ENCODE measurements at regions not wholly inside any gene's neighbourhood (a gene's known extent, or its start where the extent isn't known, plus 50 kb on each side); places are given as distances from the start of the nearest gene placed in this dataset.

DNA sequence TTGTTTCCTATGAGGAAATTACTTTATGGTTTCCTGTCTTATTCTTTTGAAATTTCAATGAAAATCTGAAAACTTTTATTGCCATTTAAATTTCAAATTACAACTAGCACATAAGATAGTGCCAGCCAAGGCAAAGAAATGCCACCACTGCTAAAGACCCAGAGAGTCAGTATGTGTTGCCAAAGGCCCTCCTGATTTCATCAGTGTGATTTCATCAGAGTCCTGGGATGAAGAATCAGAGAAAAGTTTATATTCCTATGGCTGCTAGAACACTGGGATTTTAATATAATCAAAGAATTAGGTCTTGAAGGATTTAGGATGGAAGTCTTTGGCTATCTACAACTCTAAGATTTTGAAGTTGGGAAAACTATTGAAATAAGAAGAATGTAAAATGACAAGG is 434.2 kb upstream of the CCDC54 start:
- no peak for TF ChIP-seq ZFP30 (CRISPR knock-in tag; IDR thresholded peaks at IDR 0.05)
- TF ChIP-seq, protein P1, sequence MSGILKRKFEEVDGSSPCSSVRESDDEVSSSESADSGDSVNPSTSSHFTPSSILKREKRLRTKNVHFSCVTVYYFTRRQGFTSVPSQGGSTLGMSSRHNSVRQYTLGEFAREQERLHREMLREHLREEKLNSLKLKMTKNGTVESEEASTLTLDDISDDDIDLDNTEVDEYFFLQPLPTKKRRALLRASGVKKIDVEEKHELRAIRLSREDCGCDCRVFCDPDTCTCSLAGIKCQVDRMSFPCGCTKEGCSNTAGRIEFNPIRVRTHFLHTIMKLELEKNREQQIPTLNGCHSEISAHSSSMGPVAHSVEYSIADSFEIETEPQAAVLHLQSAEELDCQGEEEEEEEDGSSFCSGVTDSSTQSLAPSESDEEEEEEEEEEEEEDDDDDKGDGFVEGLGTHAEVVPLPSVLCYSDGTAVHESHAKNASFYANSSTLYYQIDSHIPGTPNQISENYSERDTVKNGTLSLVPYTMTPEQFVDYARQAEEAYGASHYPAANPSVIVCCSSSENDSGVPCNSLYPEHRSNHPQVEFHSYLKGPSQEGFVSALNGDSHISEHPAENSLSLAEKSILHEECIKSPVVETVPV (CRISPR knock-in tag; IDR thresholded peaks at IDR 0.05), result no peak
- TF ChIP-seq, protein P2, sequence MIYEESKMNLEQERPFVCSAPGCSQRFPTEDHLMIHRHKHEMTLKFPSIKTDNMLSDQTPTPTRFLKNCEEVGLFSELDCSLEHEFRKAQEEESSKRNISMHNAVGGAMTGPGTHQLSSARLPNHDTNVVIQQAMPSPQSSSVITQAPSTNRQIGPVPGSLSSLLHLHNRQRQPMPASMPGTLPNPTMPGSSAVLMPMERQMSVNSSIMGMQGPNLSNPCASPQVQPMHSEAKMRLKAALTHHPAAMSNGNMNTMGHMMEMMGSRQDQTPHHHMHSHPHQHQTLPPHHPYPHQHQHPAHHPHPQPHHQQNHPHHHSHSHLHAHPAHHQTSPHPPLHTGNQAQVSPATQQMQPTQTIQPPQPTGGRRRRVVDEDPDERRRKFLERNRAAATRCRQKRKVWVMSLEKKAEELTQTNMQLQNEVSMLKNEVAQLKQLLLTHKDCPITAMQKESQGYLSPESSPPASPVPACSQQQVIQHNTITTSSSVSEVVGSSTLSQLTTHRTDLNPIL (CRISPR knock-in tag; IDR thresholded peaks at IDR 0.05; ENCODE audit: low read depth), result no peak
- TF ChIP-seq RARB (CRISPR knock-in tag; IDR thresholded peaks at IDR 0.05), result no peak
- TF ChIP-seq, protein P3, sequence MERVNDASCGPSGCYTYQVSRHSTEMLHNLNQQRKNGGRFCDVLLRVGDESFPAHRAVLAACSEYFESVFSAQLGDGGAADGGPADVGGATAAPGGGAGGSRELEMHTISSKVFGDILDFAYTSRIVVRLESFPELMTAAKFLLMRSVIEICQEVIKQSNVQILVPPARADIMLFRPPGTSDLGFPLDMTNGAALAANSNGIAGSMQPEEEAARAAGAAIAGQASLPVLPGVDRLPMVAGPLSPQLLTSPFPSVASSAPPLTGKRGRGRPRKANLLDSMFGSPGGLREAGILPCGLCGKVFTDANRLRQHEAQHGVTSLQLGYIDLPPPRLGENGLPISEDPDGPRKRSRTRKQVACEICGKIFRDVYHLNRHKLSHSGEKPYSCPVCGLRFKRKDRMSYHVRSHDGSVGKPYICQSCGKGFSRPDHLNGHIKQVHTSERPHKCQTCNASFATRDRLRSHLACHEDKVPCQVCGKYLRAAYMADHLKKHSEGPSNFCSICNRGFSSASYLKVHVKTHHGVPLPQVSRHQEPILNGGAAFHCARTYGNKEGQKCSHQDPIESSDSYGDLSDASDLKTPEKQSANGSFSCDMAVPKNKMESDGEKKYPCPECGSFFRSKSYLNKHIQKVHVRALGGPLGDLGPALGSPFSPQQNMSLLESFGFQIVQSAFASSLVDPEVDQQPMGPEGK (CRISPR knock-in tag; IDR thresholded peaks at IDR 0.05; ENCODE audit: borderline replicate concordance), result no peak
- TF ChIP-seq ZFP3 (CRISPR knock-in tag; IDR thresholded peaks at IDR 0.05), result no peak
- TF ChIP-seq ESRRG (CRISPR knock-in tag; IDR thresholded peaks at IDR 0.05), result no peak
- no peak for TF ChIP-seq OSR1 (CRISPR knock-in tag; IDR thresholded peaks at IDR 0.05)
- TF ChIP-seq, protein P4, sequence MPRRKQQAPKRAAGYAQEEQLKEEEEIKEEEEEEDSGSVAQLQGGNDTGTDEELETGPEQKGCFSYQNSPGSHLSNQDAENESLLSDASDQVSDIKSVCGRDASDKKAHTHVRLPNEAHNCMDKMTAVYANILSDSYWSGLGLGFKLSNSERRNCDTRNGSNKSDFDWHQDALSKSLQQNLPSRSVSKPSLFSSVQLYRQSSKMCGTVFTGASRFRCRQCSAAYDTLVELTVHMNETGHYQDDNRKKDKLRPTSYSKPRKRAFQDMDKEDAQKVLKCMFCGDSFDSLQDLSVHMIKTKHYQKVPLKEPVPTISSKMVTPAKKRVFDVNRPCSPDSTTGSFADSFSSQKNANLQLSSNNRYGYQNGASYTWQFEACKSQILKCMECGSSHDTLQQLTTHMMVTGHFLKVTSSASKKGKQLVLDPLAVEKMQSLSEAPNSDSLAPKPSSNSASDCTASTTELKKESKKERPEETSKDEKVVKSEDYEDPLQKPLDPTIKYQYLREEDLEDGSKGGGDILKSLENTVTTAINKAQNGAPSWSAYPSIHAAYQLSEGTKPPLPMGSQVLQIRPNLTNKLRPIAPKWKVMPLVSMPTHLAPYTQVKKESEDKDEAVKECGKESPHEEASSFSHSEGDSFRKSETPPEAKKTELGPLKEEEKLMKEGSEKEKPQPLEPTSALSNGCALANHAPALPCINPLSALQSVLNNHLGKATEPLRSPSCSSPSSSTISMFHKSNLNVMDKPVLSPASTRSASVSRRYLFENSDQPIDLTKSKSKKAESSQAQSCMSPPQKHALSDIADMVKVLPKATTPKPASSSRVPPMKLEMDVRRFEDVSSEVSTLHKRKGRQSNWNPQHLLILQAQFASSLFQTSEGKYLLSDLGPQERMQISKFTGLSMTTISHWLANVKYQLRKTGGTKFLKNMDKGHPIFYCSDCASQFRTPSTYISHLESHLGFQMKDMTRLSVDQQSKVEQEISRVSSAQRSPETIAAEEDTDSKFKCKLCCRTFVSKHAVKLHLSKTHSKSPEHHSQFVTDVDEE (CRISPR knock-in tag; IDR thresholded peaks at IDR 0.05), result no peak

All from SK-N-SH treated with all-trans-retinoic acid at 6 μM for 48 hours (cell line).